ENCODE measurements at regions not wholly inside any gene's neighbourhood (a gene's known extent, or its start where the extent isn't known, plus 50 kb on each side); places are given as distances from the start of the nearest gene placed in this dataset.
"Not testable (repeated sequence)": the region's sequence is repeated elsewhere in the genome, so short reads cannot be mapped to it uniquely, and the experiment has no call there.

- not testable (repeated sequence) for DNase-seq
Measured at GRCh38 chr4:17436047-17436749, 75.7 kb downstream of the QDPR start.

GRCh38 chr4:17433827-17434226 is 78.1 kb downstream of the QDPR start:
- no peak for DNase-seq

GRCh38 chr4:17427991-17428390 is 83.9 kb downstream of the QDPR start:
- peak; percentile 52 for DNase-seq

- DNase-seq = peak; percentile 32
Measured at GRCh38 chr4:17426222-17426621, 85.7 kb downstream of the QDPR start.

- DNase-seq = no peak
Measured at GRCh38 chr4:17418010-17418409, 93.9 kb downstream of the QDPR start.

GRCh38 chr4:17414392-17414791 is 97.5 kb downstream of the QDPR start:
- DNase-seq = no peak

GRCh38 chr4:17400686-17401085 is 111.2 kb downstream of the QDPR start:
- no peak for DNase-seq

- DNase-seq = no peak
Measured at GRCh38 chr4:17398805-17399204, 113.1 kb downstream of the QDPR start.

- peak; percentile 5 for DNase-seq
Measured at GRCh38 chr4:17398035-17398434, 113.9 kb downstream of the QDPR start.

GRCh38 chr4:17397611-17398010 is 114.3 kb downstream of the QDPR start:
- no peak for DNase-seq

- no peak for DNase-seq
Measured at GRCh38 chr4:17385403-17385802, 126.5 kb downstream of the QDPR start.

GRCh38 chr4:17380347-17380746 is 131.5 kb downstream of the QDPR start:
- no peak for DNase-seq

GRCh38 chr4:17376205-17376604 is 135.7 kb downstream of the QDPR start:
- DNase-seq = peak; percentile 64

- DNase-seq = no peak
Measured at GRCh38 chr4:17373666-17374065, 138.2 kb downstream of the QDPR start.

- DNase-seq = no peak
Measured at GRCh38 chr4:17370818-17371217, 141.1 kb downstream of the QDPR start.

GRCh38 chr4:17368408-17368807 is 143.5 kb downstream of the QDPR start:
- DNase-seq = no peak

- no peak for DNase-seq
Measured at GRCh38 chr4:17367201-17367600, 144.7 kb downstream of the QDPR start.

GRCh38 chr4:17366496-17366895 is 145.4 kb downstream of the QDPR start:
- DNase-seq = peak; percentile 7

GRCh38 chr4:17362430-17362829 is 149.5 kb downstream of the QDPR start:
- no peak for DNase-seq

GRCh38 chr4:17358241-17358640 is 153.6 kb downstream of the QDPR start:
- no peak for DNase-seq

- no peak for DNase-seq
Measured at GRCh38 chr4:17356926-17357325, 155.0 kb downstream of the QDPR start.

- no peak for DNase-seq
Measured at GRCh38 chr4:17352357-17352756, 159.5 kb downstream of the QDPR start.

GRCh38 chr4:17347445-17347844 is 164.4 kb downstream of the QDPR start:
- DNase-seq = peak; percentile 45

GRCh38 chr4:17339376-17339775 is 172.5 kb downstream of the QDPR start:
- no peak for DNase-seq

GRCh38 chr4:17336986-17337385 is 174.9 kb downstream of the QDPR start:
- no peak for DNase-seq

Data from tongue (tissue), 1 donor.